ENCODE measurements at regions not wholly inside any gene's neighbourhood (a gene's known extent, or its start where the extent isn't known, plus 50 kb on each side); places are given as distances from the start of the nearest gene placed in this dataset.

DNA sequence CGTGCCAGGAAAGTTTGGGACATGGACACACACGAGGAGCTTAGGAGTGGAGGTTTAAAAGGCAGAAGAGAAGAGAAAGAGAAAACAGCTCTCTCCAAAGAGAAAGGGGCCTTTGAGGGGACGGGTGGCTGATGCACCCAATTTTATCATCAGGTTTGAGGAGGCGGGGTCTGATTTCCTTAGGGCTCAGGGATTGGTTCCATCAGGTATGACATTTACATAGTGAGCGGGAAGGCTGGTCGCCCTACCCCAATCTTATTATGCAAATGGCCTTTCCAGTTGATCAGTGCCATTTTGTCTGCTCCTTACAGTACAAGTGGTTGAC lies 749.1 kb upstream of the TPTE start:
- no peak for TF ChIP-seq POLR2A (IDR thresholded peaks at IDR 0.05)
- TF ChIP-seq, protein P1, sequence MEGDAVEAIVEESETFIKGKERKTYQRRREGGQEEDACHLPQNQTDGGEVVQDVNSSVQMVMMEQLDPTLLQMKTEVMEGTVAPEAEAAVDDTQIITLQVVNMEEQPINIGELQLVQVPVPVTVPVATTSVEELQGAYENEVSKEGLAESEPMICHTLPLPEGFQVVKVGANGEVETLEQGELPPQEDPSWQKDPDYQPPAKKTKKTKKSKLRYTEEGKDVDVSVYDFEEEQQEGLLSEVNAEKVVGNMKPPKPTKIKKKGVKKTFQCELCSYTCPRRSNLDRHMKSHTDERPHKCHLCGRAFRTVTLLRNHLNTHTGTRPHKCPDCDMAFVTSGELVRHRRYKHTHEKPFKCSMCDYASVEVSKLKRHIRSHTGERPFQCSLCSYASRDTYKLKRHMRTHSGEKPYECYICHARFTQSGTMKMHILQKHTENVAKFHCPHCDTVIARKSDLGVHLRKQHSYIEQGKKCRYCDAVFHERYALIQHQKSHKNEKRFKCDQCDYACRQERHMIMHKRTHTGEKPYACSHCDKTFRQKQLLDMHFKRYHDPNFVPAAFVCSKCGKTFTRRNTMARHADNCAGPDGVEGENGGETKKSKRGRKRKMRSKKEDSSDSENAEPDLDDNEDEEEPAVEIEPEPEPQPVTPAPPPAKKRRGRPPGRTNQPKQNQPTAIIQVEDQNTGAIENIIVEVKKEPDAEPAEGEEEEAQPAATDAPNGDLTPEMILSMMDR (IDR thresholded peaks at IDR 0.05), result no peak

Measured in thyroid gland (tissue), 4 donors.